ENCODE measurements at regions not wholly inside any gene's neighbourhood (a gene's known extent, or its start where the extent isn't known, plus 50 kb on each side); places are given as distances from the start of the nearest gene placed in this dataset.

- TF ChIP-seq RFX5 (IDR thresholded peaks at IDR 0.05; ENCODE audit: low read length) (no peak), FOXJ3 (CRISPR knock-in tag; IDR thresholded peaks at IDR 0.05) (no peak), SMC3 (IDR thresholded peaks at IDR 0.05; ENCODE audit: low read depth, low read length) (no peak), MAX (IDR thresholded peaks at IDR 0.05; ENCODE audit: low read depth) (no peak), FOSL2 (IDR thresholded peaks at IDR 0.05; ENCODE audit: borderline replicate concordance, low read depth) (no peak), POLR2AphosphoS5 (IDR thresholded peaks at IDR 0.05; ENCODE audit: low read depth, low read length) (no peak), RCOR1 (IDR thresholded peaks at IDR 0.05; ENCODE audit: low read length) (no peak), NRF1 (IDR thresholded peaks at IDR 0.05; ENCODE audit: low read depth, low read length) (no peak), SIN3A (IDR thresholded peaks at IDR 0.05; ENCODE audit: borderline replicate concordance, low read depth, low read length) (no peak)
Measured at GRCh38 chr2:129803871-129804270, 175.6 kb upstream of the RAB6C start (continued).

DNA sequence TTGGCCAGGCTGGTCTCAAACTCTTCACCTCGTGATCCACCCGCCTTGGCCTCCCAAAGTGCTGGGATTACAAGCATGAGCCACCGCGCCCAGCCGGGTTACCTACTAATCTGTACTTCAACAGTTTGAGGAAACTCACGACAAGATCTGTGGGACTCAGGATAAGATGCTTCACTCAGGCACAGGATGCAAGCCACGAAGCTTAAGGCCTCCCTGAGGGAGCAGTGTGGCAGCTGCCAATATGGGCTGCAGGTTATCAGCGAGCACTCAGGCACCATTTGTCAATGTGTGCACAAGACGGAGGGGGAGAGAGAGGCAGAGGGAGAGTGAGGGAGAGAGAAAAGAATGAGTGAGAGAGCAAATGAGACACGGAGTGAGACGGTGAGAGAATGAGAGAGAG is 173.6 kb upstream of the RAB6C start:
- Histone ChIP-seq H3K4me3 (ENCODE audit: low read depth in 2 of 2, low read length in 1 of 2) (no peak overlapping the region), H3K4me1 (ENCODE audit: control insufficient read depth in 1 of 2, insufficient read depth in 2 of 2, low read depth in 1 of 2, low read length in 1 of 2) (peaks cover 0 to 4% of the 10 kb centered on the region in 2 experiments; a peak in 1 of 4 replicates), H3K9me2 (no peaks in the 10 kb centered on the region), H3K36me3 (replicated peaks in 1 of 2; ENCODE audit: control insufficient read depth in 1 of 2, insufficient read depth in 2 of 2, low read length in 1 of 2) (no peaks in the 10 kb centered on the region), H3K9ac (no peak overlapping the region), H3K79me2 (ENCODE audit: insufficient read depth) (no peaks in the 10 kb centered on the region), H3K9me3 (no peaks in the 10 kb centered on the region), H3F3A (replicated peaks; ENCODE audit: insufficient read depth) (no peaks in the 10 kb centered on the region), H3K27ac (ENCODE audit: low read depth in 2 of 2, low read length in 1 of 2) (no peak overlapping the region), H4K20me1 (ENCODE audit: insufficient read depth) (no peaks in the 10 kb centered on the region), H3K4me2 (no peak overlapping the region), H2AFZ (ENCODE audit: low read depth) (no peak overlapping the region), H3K27me3 (ENCODE audit: insufficient read depth) (no peaks in the 10 kb centered on the region)
- no peak for TF ChIP-seq EP300 (IDR thresholded peaks at IDR 0.05; ENCODE audit: borderline replicate concordance in 1 of 2, low read depth in 1 of 2, low read length in 1 of 2)
- TF ChIP-seq MEF2A (IDR thresholded peaks at IDR 0.05; ENCODE audit: borderline replicate concordance, low read depth), result no peak
- no peak for TF ChIP-seq SMC3 (IDR thresholded peaks at IDR 0.05; ENCODE audit: low read depth, low read length)
- no peak for TF ChIP-seq GATA2 (CRISPR knock-in tag; IDR thresholded peaks at IDR 0.05)
- TF ChIP-seq, protein P1, sequence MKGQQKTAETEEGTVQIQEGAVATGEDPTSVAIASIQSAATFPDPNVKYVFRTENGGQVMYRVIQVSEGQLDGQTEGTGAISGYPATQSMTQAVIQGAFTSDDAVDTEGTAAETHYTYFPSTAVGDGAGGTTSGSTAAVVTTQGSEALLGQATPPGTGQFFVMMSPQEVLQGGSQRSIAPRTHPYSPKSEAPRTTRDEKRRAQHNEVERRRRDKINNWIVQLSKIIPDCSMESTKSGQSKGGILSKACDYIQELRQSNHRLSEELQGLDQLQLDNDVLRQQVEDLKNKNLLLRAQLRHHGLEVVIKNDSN (IDR thresholded peaks at IDR 0.05; ENCODE audit: borderline replicate concordance, low read depth), result no peak
- no peak for TF ChIP-seq RFX5 (IDR thresholded peaks at IDR 0.05; ENCODE audit: low read length)
- no peak for TF ChIP-seq RCOR1 (IDR thresholded peaks at IDR 0.05; ENCODE audit: low read length)
- TF ChIP-seq EZH2phosphoT487 (IDR thresholded peaks at IDR 0.05; ENCODE audit: borderline replicate concordance, low read depth), result no peak
- TF ChIP-seq RXRA (IDR thresholded peaks at IDR 0.05; ENCODE audit: borderline replicate concordance, low read depth), result no peak
- no peak for TF ChIP-seq YY1 (IDR thresholded peaks at IDR 0.05; ENCODE audit: low read depth)
- TF ChIP-seq MAX (IDR thresholded peaks at IDR 0.05; ENCODE audit: low read depth), result no peak
- TF ChIP-seq, protein P2, sequence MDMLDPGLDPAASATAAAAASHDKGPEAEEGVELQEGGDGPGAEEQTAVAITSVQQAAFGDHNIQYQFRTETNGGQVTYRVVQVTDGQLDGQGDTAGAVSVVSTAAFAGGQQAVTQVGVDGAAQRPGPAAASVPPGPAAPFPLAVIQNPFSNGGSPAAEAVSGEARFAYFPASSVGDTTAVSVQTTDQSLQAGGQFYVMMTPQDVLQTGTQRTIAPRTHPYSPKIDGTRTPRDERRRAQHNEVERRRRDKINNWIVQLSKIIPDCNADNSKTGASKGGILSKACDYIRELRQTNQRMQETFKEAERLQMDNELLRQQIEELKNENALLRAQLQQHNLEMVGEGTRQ (IDR thresholded peaks at IDR 0.05; ENCODE audit: borderline replicate concordance, low read depth, low read length), result no peak
- TF ChIP-seq TCF12 (IDR thresholded peaks at IDR 0.05), result no peak
- TF ChIP-seq TEAD4 (IDR thresholded peaks at IDR 0.05; ENCODE audit: borderline replicate concordance, insufficient read depth), result no peak
- TF ChIP-seq NFIC (IDR thresholded peaks at IDR 0.05; ENCODE audit: borderline replicate concordance), result no peak
- no peak for TF ChIP-seq RAD21 (IDR thresholded peaks at IDR 0.05; ENCODE audit: low read length)
- TF ChIP-seq POLR2AphosphoS5 (IDR thresholded peaks at IDR 0.05; ENCODE audit: low read depth, low read length), result no peak
- no peak for TF ChIP-seq CHD2 (IDR thresholded peaks at IDR 0.05; ENCODE audit: low read length, partially characterized antibody)
- ChIA-PET POLR2A (no interaction called here), CTCF (no interaction called here)
- no peak for DNase-seq
- 58% methylated on average over 11 of the region's 11 CpGs for WGBS (ENCODE audit: low lambda C conversion rate)

All from SK-N-SH (cell line).